ENCODE measurements at regions not wholly inside any gene's neighbourhood (a gene's known extent, or its start where the extent isn't known, plus 50 kb on each side); places are given as distances from the start of the nearest gene placed in this dataset.

GRCh38 chr9:85471791-85472190 is 270.0 kb downstream of the AGTPBP1 start:
- no peak for TF ChIP-seq CTCF (IDR thresholded peaks at IDR 0.05)
- no peak for TF ChIP-seq EZH2 (IDR thresholded peaks at IDR 0.05; ENCODE audit: borderline replicate concordance, insufficient read depth, low read depth, low read length, poor library complexity, severe bottlenecking)

All from B cell (primary cell).